BJ (cell line): ENCODE measurements at regions not wholly inside any gene's neighbourhood (a gene's known extent, or its start where the extent isn't known, plus 50 kb on each side); places are given as distances from the start of the nearest gene placed in this dataset.

Experiments
- CTCF ChIA-PET: fragments of 350-600 bp; formaldehyde crosslinking; extraction: SDS; loops from one replicate; lab custom pipeline; 2021; ENCODE audit warnings: antibody characterized with exemption, inconsistent platforms; lab: Yijun Ruan, JAX
- POLR2A ChIA-PET: fragments of 300-600 bp; sonication (Branson Sonifier 250); formaldehyde crosslinking; extraction: SDS; loops from one replicate; lab custom pipeline; 2021; ENCODE audit warnings: antibody characterized with exemption; lab: Charles Lee
- DNase-seq: peaks from one replicate; pipeline ENCODE4 v3.0.0-alpha.2; 2011; ENCODE audit warnings: low read depth
- H3K27me3 ChIP-seq: 2 replicates; pipeline ENCODE4 v1.6.0; 2011; ENCODE audit warnings: low read length; ENCODE audit not compliant: control insufficient read depth, insufficient read depth
- H3K36me3 ChIP-seq: 2 replicates; pipeline ENCODE4 v1.5.1; 2011; ENCODE audit warnings: low read length; ENCODE audit not compliant: control insufficient read depth, insufficient read depth
- H3K4me3 ChIP-seq: 2 replicates; pipeline ENCODE4 v1.5.1; 2011; ENCODE audit warnings: low read depth, mild to moderate bottlenecking, control low read depth, low read length
- CTCF ChIP-seq: IDR thresholded peaks from 2 replicates; pipeline ENCODE4 v1.5.1; 2011; ENCODE audit warnings: low read depth, mild to moderate bottlenecking, control low read depth, inconsistent platforms, low read length, moderate library complexity; ENCODE audit not compliant: insufficient read depth

GRCh38 chr16:86995456-86995855, 321.7 kb downstream of the C16orf95 start:
- CTCF ChIA-PET, result interaction anchor here (1.5 kb wide), 1 partner anchor 67 kb away, joined by 5 read pairs; no protein-coding TSS in a partner anchor
- no peak for DNase-seq
- POLR2A ChIA-PET, result no interaction called here
- Histone ChIP-seq H3K36me3 (no peaks in the 10 kb centered on the region), H3K27me3 (no peaks in the 10 kb centered on the region; the same call in 1 of the 2 replicates), H3K4me3 (no peak overlapping the region)
- no peak for TF ChIP-seq CTCF

- ChIA-PET CTCF (interaction anchor here (0.8 kb wide), 1 partner anchor 11 kb away, joined by 3 read pairs; no protein-coding TSS in a partner anchor), POLR2A (no interaction called here)
- H3K4me3 ChIP-seq, result no peak overlapping the region
- TF ChIP-seq CTCF, result no peak
- no peaks in the 10 kb centered on the region for H3K36me3 ChIP-seq
- no peak for DNase-seq
- H3K27me3 ChIP-seq, result no peaks in the 10 kb centered on the region; the same call in 1 of the 2 replicates
These were observed 321.1 kb downstream of the C16orf95 start for GRCh38 chr16:86996081-86996480.

- no peaks in the 10 kb centered on the region for H3K36me3 ChIP-seq
These were observed 320.1 kb downstream of the C16orf95 start for GRCh38 chr16:86997058-86997457.

GRCh38 chr16:86998196-86999001, 318.8 kb downstream of the C16orf95 start:
- H3K4me3 ChIP-seq, result no peak overlapping the region
- ChIA-PET POLR2A (no interaction called here), CTCF (no interaction called here)

More at GRCh38 chr16:86997058-86997457, 320.1 kb downstream of the C16orf95 start:
- Histone ChIP-seq H3K27me3 (no peaks in the 10 kb centered on the region; the same call in 1 of the 2 replicates), H3K4me3 (no peak overlapping the region)
- no peak for TF ChIP-seq CTCF
- no peak for DNase-seq
- ChIA-PET POLR2A (no interaction called here), CTCF (no interaction called here)

More at GRCh38 chr16:86998196-86999001, 318.8 kb downstream of the C16orf95 start:
- no peak for TF ChIP-seq CTCF
- Histone ChIP-seq H3K27me3 (no peaks in the 10 kb centered on the region; the same call in 1 of the 2 replicates), H3K36me3 (no peaks in the 10 kb centered on the region)
- no peak for DNase-seq
